ENCODE measurements at regions not wholly inside any gene's neighbourhood (a gene's known extent, or its start where the extent isn't known, plus 50 kb on each side); places are given as distances from the start of the nearest gene placed in this dataset.

DNA sequence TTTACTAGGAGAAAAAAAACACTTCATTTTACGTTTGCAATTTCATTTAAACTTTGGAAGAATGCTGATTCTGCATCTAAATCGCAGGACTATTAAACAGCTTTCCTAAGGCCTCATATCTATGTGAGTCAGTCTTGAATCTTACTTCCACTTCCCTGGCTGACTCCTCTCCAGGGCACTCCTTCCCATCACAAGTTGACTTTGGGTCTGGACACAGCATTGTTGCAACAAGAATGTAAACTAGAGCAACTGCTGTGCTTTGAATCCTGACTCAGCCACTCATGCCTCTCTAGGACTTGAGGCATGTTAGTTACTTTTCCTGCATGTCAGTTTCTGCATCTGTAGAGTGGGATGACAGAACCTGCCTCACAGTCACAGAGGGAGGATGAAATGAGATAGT lies 413.8 kb downstream of the FAT4 start:
- Histone ChIP-seq H3K27me3 (ENCODE audit: control insufficient read depth in 4 of 4, insufficient read depth in 4 of 4, low read length in 3 of 4) (no peaks in the 10 kb centered on the region), H3K27ac (ENCODE audit: low read depth in 1 of 2, low read length in 2 of 2) (no peak overlapping the region), H3K36me3 (ENCODE audit: control insufficient read depth in 4 of 4, insufficient read depth in 3 of 4, low read depth in 1 of 4, low read length in 3 of 4) (no peaks in the 10 kb centered on the region), H3K4me3 (ENCODE audit: low read depth in 1 of 3, low read length in 3 of 3) (no peak overlapping the region), H3K9me3 (ENCODE audit: control insufficient read depth in 4 of 4, low read length in 3 of 4) (no peaks in the 10 kb centered on the region), H3K9ac (ENCODE audit: low read depth in 1 of 2, low read length in 2 of 2) (no peak overlapping the region), H3K4me1 (ENCODE audit: control insufficient read depth in 4 of 4, insufficient read depth in 4 of 4, low read length in 3 of 4) (no peaks in the 10 kb centered on the region)
- WGBS: 70% methylated on average over 2 of the region's 2 CpGs
- no peak for DNase-seq (ENCODE audit: low spot score)
- TF ChIP-seq EGR1 (IDR thresholded peaks at IDR 0.05; ENCODE audit: low read depth in 2 of 2) (no peak), FOXA2 (IDR thresholded peaks at IDR 0.05) (no peak), SP1 (IDR thresholded peaks at IDR 0.05) (no peak), CTCF (IDR thresholded peaks at IDR 0.05; ENCODE audit: low read depth, low read length, missing input control) (no peak), REST (IDR thresholded peaks at IDR 0.05) (no peak)

DNA sequence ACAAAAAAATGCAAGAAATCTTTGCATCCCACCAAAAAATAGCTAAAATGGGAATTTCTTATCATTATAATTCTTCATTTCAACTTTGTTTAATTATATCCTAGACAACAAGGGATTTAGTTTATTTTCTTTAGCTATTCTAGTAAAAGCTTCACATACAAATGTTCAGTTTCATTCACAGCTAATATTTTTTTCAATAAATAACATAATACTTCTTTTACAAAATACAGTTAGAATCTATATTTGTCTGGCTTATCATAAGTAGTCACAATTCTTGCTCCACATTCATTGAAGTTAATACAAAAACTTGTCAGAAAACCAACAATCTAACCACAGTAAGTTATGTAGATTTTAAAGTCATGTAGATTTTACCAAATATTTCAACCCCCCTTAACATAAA lies 414.4 kb downstream of the FAT4 start:
- Histone ChIP-seq H3K9ac (ENCODE audit: low read depth in 1 of 2, low read length in 2 of 2) (no peak overlapping the region), H3K9me3 (ENCODE audit: control insufficient read depth in 4 of 4, low read length in 3 of 4) (no peaks in the 10 kb centered on the region), H3K4me1 (ENCODE audit: control insufficient read depth in 4 of 4, insufficient read depth in 4 of 4, low read length in 3 of 4) (no peaks in the 10 kb centered on the region), H3K4me3 (ENCODE audit: low read depth in 1 of 3, low read length in 3 of 3) (no peak overlapping the region), H3K27ac (ENCODE audit: low read depth in 1 of 2, low read length in 2 of 2) (no peak overlapping the region), H3K36me3 (ENCODE audit: control insufficient read depth in 4 of 4, insufficient read depth in 3 of 4, low read depth in 1 of 4, low read length in 3 of 4) (no peaks in the 10 kb centered on the region), H3K27me3 (ENCODE audit: control insufficient read depth in 4 of 4, insufficient read depth in 4 of 4, low read length in 3 of 4) (no peaks in the 10 kb centered on the region)
- TF ChIP-seq FOXA1 (IDR thresholded peaks at IDR 0.05) (no peak), HNF4G (IDR thresholded peaks at IDR 0.05) (no peak), SP1 (IDR thresholded peaks at IDR 0.05) (no peak), RAD21 (IDR thresholded peaks at IDR 0.05) (no peak), ZBTB33 (IDR thresholded peaks at IDR 0.05) (no peak), HNF4A (conservative IDR thresholded peaks at IDR 0.05) (no peak), FOXA2 (IDR thresholded peaks at IDR 0.05) (no peak), YY1 (IDR thresholded peaks at IDR 0.05) (no peak), GABPA (IDR thresholded peaks at IDR 0.05 in 1 of 2, conservative IDR thresholded peaks at IDR 0.05 in 1 of 2) (no peak), CTCF (IDR thresholded peaks at IDR 0.05; ENCODE audit: low read depth, low read length, missing input control) (no peak), REST (IDR thresholded peaks at IDR 0.05) (no peak), NR2F2 (IDR thresholded peaks at IDR 0.05) (no peak), ATF3 (IDR thresholded peaks at IDR 0.05) (no peak), RXRA (IDR thresholded peaks at IDR 0.05) (no peak), JUND (IDR thresholded peaks at IDR 0.05) (no peak), EGR1 (IDR thresholded peaks at IDR 0.05; ENCODE audit: low read depth in 2 of 2) (no peak), TAF1 (conservative IDR thresholded peaks at IDR 0.05) (no peak)
- TF ChIP-seq, protein P1, sequence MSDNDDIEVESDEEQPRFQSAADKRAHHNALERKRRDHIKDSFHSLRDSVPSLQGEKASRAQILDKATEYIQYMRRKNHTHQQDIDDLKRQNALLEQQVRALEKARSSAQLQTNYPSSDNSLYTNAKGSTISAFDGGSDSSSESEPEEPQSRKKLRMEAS (IDR thresholded peaks at IDR 0.05): no peak
- no peak for DNase-seq (ENCODE audit: low spot score)
